ENCODE measurements at regions not wholly inside any gene's neighbourhood (a gene's known extent, or its start where the extent isn't known, plus 50 kb on each side); places are given as distances from the start of the nearest gene placed in this dataset.

DNA sequence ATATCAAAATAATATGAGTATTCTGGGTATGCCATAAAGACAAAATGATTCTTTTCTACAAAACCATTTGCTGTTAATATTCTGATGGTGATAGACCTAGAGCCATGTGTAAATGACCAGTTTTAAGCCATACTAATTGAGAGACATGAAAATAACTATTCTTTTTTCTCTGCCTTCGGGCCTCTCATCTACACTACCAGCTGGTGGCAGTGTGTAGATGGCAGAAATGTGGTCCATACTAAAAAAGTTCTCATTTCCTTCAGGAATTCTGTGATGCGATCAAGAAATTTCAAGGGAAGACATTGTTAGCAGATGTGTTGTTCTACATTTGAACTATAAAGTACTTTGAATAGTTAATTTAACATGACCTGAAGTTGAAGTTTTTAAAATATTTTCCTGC, 485.2 kb downstream of the TRIB2 start:
- no peak for TF ChIP-seq CTCF (IDR thresholded peaks at IDR 0.05)
- no peak for TF ChIP-seq POLR2A (IDR thresholded peaks at IDR 0.05)
- no peak for TF ChIP-seq POLR2AphosphoS5 (IDR thresholded peaks at IDR 0.05; ENCODE audit: insufficient read depth in 1 of 2, low read depth in 1 of 2)

All from vagina (tissue), 2 donors.